ENCODE measurements at regions not wholly inside any gene's neighbourhood (a gene's known extent, or its start where the extent isn't known, plus 50 kb on each side); places are given as distances from the start of the nearest gene placed in this dataset.

- no peaks in the 10 kb centered on the region for H3K27me3 ChIP-seq (ENCODE audit: control insufficient read depth, insufficient read depth, low read length)
- DNase-seq: no peak
- WGBS (ENCODE audit: insufficient coverage): no CpG with 5 or more reads among the region's 4 CpGs
- H3K4me3 ChIP-seq (ENCODE audit: low read length): no peak overlapping the region
- no peak overlapping the region for H3K27ac ChIP-seq (ENCODE audit: low read length)
- no peaks in the 10 kb centered on the region for H3K4me1 ChIP-seq (ENCODE audit: control insufficient read depth, insufficient read depth, low read length)
- no peaks in the 10 kb centered on the region for H3K9me3 ChIP-seq (replicated peaks; ENCODE audit: control insufficient read depth, low read depth, low read length)
- H3K36me3 ChIP-seq (ENCODE audit: control insufficient read depth, insufficient read depth, low read length): peaks cover 13% of the 10 kb centered on the region
These were observed 64.9 kb downstream of the CYB561 start for GRCh38 chr17:63381101-63381729.

GRCh38 chr17:63382136-63382535 is 64.0 kb downstream of the CYB561 start:
- Histone ChIP-seq H3K27me3 (ENCODE audit: control insufficient read depth, insufficient read depth, low read length) (no peaks in the 10 kb centered on the region), H3K9me3 (replicated peaks; ENCODE audit: control insufficient read depth, low read depth, low read length) (no peaks in the 10 kb centered on the region), H3K4me3 (ENCODE audit: low read length) (no peak overlapping the region), H3K27ac (ENCODE audit: low read length) (no peak overlapping the region), H3K4me1 (ENCODE audit: control insufficient read depth, insufficient read depth, low read length) (no peaks in the 10 kb centered on the region), H3K36me3 (ENCODE audit: control insufficient read depth, insufficient read depth, low read length) (peaks cover 10% of the 10 kb centered on the region)
- DNase-seq: no peak
- WGBS (ENCODE audit: insufficient coverage): 88% methylated on average over 2 of the region's 2 CpGs

All from muscle of leg (tissue), 3 donors.